ENCODE measurements at regions not wholly inside any gene's neighbourhood (a gene's known extent, or its start where the extent isn't known, plus 50 kb on each side); places are given as distances from the start of the nearest gene placed in this dataset.

- no peak for FAIRE-seq
These were observed 258.4 kb upstream of the FAR2 start for GRCh38 chr12:28890664-28891063.

GRCh38 chr12:28891126-28891525, 258.0 kb upstream of the FAR2 start:
- FAIRE-seq (no peak), DNase-seq (ENCODE audit: insufficient read length) (no peak)
- TF ChIP-seq POLR2AphosphoS5 (IDR thresholded peaks at IDR 0.05; ENCODE audit: low read depth, low read length) (no peak), TAF1 (IDR thresholded peaks at IDR 0.05; ENCODE audit: borderline replicate concordance, low read depth, low read length) (no peak)

More at GRCh38 chr12:28890664-28891063, 258.4 kb upstream of the FAR2 start:
- no peak for TF ChIP-seq POLR2AphosphoS5 (IDR thresholded peaks at IDR 0.05; ENCODE audit: low read depth, low read length)
- no peak for TF ChIP-seq POLR2A (IDR thresholded peaks at IDR 0.05; ENCODE audit: low read depth, low read length)
- TF ChIP-seq TAF1 (IDR thresholded peaks at IDR 0.05; ENCODE audit: borderline replicate concordance, low read depth, low read length) = no peak
- DNase-seq (ENCODE audit: insufficient read length) = no peak

- FAIRE-seq (no peak), DNase-seq (ENCODE audit: insufficient read length) (no peak)
- TF ChIP-seq POLR2A (IDR thresholded peaks at IDR 0.05; ENCODE audit: low read depth, low read length) = no peak
- no peak for TF ChIP-seq TAF1 (IDR thresholded peaks at IDR 0.05; ENCODE audit: borderline replicate concordance, low read depth, low read length)
- no peak for TF ChIP-seq POLR2AphosphoS5 (IDR thresholded peaks at IDR 0.05; ENCODE audit: low read depth, low read length)
These were observed 255.7 kb upstream of the FAR2 start for GRCh38 chr12:28893365-28893764.

GRCh38 chr12:28893856-28894255, 255.2 kb upstream of the FAR2 start:
- FAIRE-seq = no peak
- no peak for TF ChIP-seq POLR2A (IDR thresholded peaks at IDR 0.05; ENCODE audit: low read depth, low read length)
- TF ChIP-seq POLR2AphosphoS5 (IDR thresholded peaks at IDR 0.05; ENCODE audit: low read depth, low read length) = no peak
- TF ChIP-seq TAF1 (IDR thresholded peaks at IDR 0.05; ENCODE audit: borderline replicate concordance, low read depth, low read length) = no peak
- no peak for DNase-seq (ENCODE audit: insufficient read length)

GRCh38 chr12:28896421-28896820, 252.7 kb upstream of the FAR2 start:
- TF ChIP-seq TAF1 (IDR thresholded peaks at IDR 0.05; ENCODE audit: borderline replicate concordance, low read depth, low read length) (no peak), POLR2AphosphoS5 (IDR thresholded peaks at IDR 0.05; ENCODE audit: low read depth, low read length) (no peak), POLR2A (IDR thresholded peaks at IDR 0.05; ENCODE audit: low read depth, low read length) (no peak)
- no peak for FAIRE-seq
- no peak for DNase-seq (ENCODE audit: insufficient read length)

- FAIRE-seq (no peak), DNase-seq (ENCODE audit: insufficient read length) (no peak)
- no peak for TF ChIP-seq POLR2A (IDR thresholded peaks at IDR 0.05; ENCODE audit: low read depth, low read length)
- no peak for TF ChIP-seq POLR2AphosphoS5 (IDR thresholded peaks at IDR 0.05; ENCODE audit: low read depth, low read length)
- TF ChIP-seq TAF1 (IDR thresholded peaks at IDR 0.05; ENCODE audit: borderline replicate concordance, low read depth, low read length) = no peak
These were observed 251.0 kb upstream of the FAR2 start for GRCh38 chr12:28898038-28898437.

GRCh38 chr12:28899951-28900350, 249.1 kb upstream of the FAR2 start:
- FAIRE-seq (no peak), DNase-seq (ENCODE audit: insufficient read length) (no peak)
- no peak for TF ChIP-seq POLR2A (IDR thresholded peaks at IDR 0.05; ENCODE audit: low read depth, low read length)
- TF ChIP-seq POLR2AphosphoS5 (IDR thresholded peaks at IDR 0.05; ENCODE audit: low read depth, low read length) = no peak
- no peak for TF ChIP-seq TAF1 (IDR thresholded peaks at IDR 0.05; ENCODE audit: borderline replicate concordance, low read depth, low read length)

GRCh38 chr12:28905220-28905955, 243.7 kb upstream of the FAR2 start:
- TF ChIP-seq POLR2A (IDR thresholded peaks at IDR 0.05; ENCODE audit: low read depth, low read length) = no peak
- no peak for TF ChIP-seq POLR2AphosphoS5 (IDR thresholded peaks at IDR 0.05; ENCODE audit: low read depth, low read length)
- no peak for TF ChIP-seq TAF1 (IDR thresholded peaks at IDR 0.05; ENCODE audit: borderline replicate concordance, low read depth, low read length)
- DNase-seq (ENCODE audit: insufficient read length) = no peak
- no peak for FAIRE-seq

GRCh38 chr12:28908646-28909045, 240.4 kb upstream of the FAR2 start:
- TF ChIP-seq POLR2AphosphoS5 (IDR thresholded peaks at IDR 0.05; ENCODE audit: low read depth, low read length) (no peak), TAF1 (IDR thresholded peaks at IDR 0.05; ENCODE audit: borderline replicate concordance, low read depth, low read length) (no peak), POLR2A (IDR thresholded peaks at IDR 0.05; ENCODE audit: low read depth, low read length) (no peak)
- FAIRE-seq (no peak), DNase-seq (ENCODE audit: insufficient read length) (no peak)

GRCh38 chr12:28909291-28909690, 239.8 kb upstream of the FAR2 start:
- FAIRE-seq (no peak), DNase-seq (ENCODE audit: insufficient read length) (no peak)
- no peak for TF ChIP-seq TAF1 (IDR thresholded peaks at IDR 0.05; ENCODE audit: borderline replicate concordance, low read depth, low read length)
- TF ChIP-seq POLR2A (IDR thresholded peaks at IDR 0.05; ENCODE audit: low read depth, low read length) = no peak
- TF ChIP-seq POLR2AphosphoS5 (IDR thresholded peaks at IDR 0.05; ENCODE audit: low read depth, low read length) = no peak

- TF ChIP-seq TAF1 (IDR thresholded peaks at IDR 0.05; ENCODE audit: borderline replicate concordance, low read depth, low read length) = no peak
- DNase-seq (ENCODE audit: insufficient read length) (no peak), FAIRE-seq (no peak)
These were observed 223.2 kb upstream of the FAR2 start for GRCh38 chr12:28925719-28926376.

GRCh38 chr12:28930704-28931103, 218.4 kb upstream of the FAR2 start:
- no peak for FAIRE-seq
- DNase-seq (ENCODE audit: insufficient read length) = no peak
- TF ChIP-seq TAF1 (IDR thresholded peaks at IDR 0.05; ENCODE audit: borderline replicate concordance, low read depth, low read length) = no peak
- no peak for TF ChIP-seq POLR2AphosphoS5 (IDR thresholded peaks at IDR 0.05; ENCODE audit: low read depth, low read length)
- no peak for TF ChIP-seq POLR2A (IDR thresholded peaks at IDR 0.05; ENCODE audit: low read depth, low read length)
